ENCODE measurements at regions not wholly inside any gene's neighbourhood (a gene's known extent, or its start where the extent isn't known, plus 50 kb on each side); places are given as distances from the start of the nearest gene placed in this dataset.

DNA sequence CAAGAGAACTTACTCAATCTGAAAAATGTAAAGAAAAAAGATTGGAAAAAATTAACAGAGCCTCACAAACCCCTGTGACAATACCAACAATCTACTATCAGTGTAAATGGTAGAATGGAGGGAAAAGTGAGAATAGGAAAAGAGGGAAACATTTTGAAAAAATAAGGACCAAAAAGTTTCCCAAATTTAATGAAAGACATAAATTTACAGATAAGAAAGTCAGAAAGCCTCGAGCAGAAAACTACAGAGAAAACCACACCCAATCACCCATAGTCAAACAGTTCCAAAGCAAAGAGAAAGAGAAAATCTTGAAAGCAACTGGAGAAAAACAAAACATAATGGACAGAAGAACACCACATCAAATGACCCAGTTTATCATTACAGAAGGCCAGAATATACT is 142.7 kb upstream of the DIO3 start:
- no peak overlapping the region for H3K4me2 ChIP-seq (ENCODE audit: insufficient read depth, low read length)
- H2AFZ ChIP-seq (ENCODE audit: low read depth, low read length), result no peak overlapping the region
- no peak for TF ChIP-seq EZH2 (IDR thresholded peaks at IDR 0.05; ENCODE audit: borderline replicate concordance, low read depth, low read length, severe bottlenecking)
- TF ChIP-seq, protein P1, sequence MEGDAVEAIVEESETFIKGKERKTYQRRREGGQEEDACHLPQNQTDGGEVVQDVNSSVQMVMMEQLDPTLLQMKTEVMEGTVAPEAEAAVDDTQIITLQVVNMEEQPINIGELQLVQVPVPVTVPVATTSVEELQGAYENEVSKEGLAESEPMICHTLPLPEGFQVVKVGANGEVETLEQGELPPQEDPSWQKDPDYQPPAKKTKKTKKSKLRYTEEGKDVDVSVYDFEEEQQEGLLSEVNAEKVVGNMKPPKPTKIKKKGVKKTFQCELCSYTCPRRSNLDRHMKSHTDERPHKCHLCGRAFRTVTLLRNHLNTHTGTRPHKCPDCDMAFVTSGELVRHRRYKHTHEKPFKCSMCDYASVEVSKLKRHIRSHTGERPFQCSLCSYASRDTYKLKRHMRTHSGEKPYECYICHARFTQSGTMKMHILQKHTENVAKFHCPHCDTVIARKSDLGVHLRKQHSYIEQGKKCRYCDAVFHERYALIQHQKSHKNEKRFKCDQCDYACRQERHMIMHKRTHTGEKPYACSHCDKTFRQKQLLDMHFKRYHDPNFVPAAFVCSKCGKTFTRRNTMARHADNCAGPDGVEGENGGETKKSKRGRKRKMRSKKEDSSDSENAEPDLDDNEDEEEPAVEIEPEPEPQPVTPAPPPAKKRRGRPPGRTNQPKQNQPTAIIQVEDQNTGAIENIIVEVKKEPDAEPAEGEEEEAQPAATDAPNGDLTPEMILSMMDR (IDR thresholded peaks at IDR 0.05; ENCODE audit: borderline replicate concordance, extremely low read depth, low read length, poor library complexity, severe bottlenecking), result no peak
- H3K27ac ChIP-seq (ENCODE audit: low read length), result no peak overlapping the region
- H3K27me3 ChIP-seq (ENCODE audit: insufficient read depth, low read length, poor library complexity), result peaks cover 39% of the 10 kb centered on the region
- DNase-seq (no peak), ATAC-seq (ENCODE audit: insufficient read depth, low read depth) (no peak)
- H3K4me3 ChIP-seq (ENCODE audit: low read depth in 1 of 2, low read length in 2 of 2), result no peak overlapping the region
- H4K20me1 ChIP-seq (ENCODE audit: insufficient read depth, low read length), result no peaks in the 10 kb centered on the region
- H3K4me1 ChIP-seq (ENCODE audit: insufficient read depth, low read length), result no peaks in the 10 kb centered on the region
- H3K36me3 ChIP-seq (ENCODE audit: insufficient read depth, low read length), result no peaks in the 10 kb centered on the region
- H3K9me3 ChIP-seq (ENCODE audit: insufficient read depth, low read length, severe bottlenecking), result no peaks in the 10 kb centered on the region
- H3K79me2 ChIP-seq (ENCODE audit: insufficient read depth, low read length), result no peaks in the 10 kb centered on the region
- H3K9ac ChIP-seq (ENCODE audit: low read depth, low read length), result no peak overlapping the region

- Histone ChIP-seq H4K20me1 (ENCODE audit: insufficient read depth, low read length) (no peaks in the 10 kb centered on the region), H2AFZ (ENCODE audit: low read depth, low read length) (no peak overlapping the region), H3K4me3 (ENCODE audit: low read depth in 1 of 2, low read length in 2 of 2) (no peak overlapping the region), H3K27ac (ENCODE audit: low read length) (no peak overlapping the region), H3K4me2 (ENCODE audit: insufficient read depth, low read length) (no peak overlapping the region), H3K9ac (ENCODE audit: low read depth, low read length) (no peak overlapping the region), H3K4me1 (ENCODE audit: insufficient read depth, low read length) (no peaks in the 10 kb centered on the region), H3K9me3 (ENCODE audit: insufficient read depth, low read length, severe bottlenecking) (peaks cover 4% of the 10 kb centered on the region), H3K36me3 (ENCODE audit: insufficient read depth, low read length) (no peaks in the 10 kb centered on the region), H3K27me3 (ENCODE audit: insufficient read depth, low read length, poor library complexity) (peaks cover 32% of the 10 kb centered on the region), H3K79me2 (ENCODE audit: insufficient read depth, low read length) (no peaks in the 10 kb centered on the region)
- no peak for TF ChIP-seq EZH2 (IDR thresholded peaks at IDR 0.05; ENCODE audit: borderline replicate concordance, low read depth, low read length, severe bottlenecking)
- TF ChIP-seq, protein P1 (IDR thresholded peaks at IDR 0.05; ENCODE audit: borderline replicate concordance, extremely low read depth, low read length, poor library complexity, severe bottlenecking), result no peak
- DNase-seq (no peak), ATAC-seq (ENCODE audit: insufficient read depth, low read depth) (no peak)
Measured at GRCh38 chr14:101426466-101426865, 134.8 kb upstream of the DIO3 start.

- no peak overlapping the region for H3K9ac ChIP-seq (ENCODE audit: low read depth, low read length)
- no peaks in the 10 kb centered on the region for H3K36me3 ChIP-seq (ENCODE audit: insufficient read depth, low read length)
- peaks cover 39% of the 10 kb centered on the region for H3K27me3 ChIP-seq (ENCODE audit: insufficient read depth, low read length, poor library complexity)
- no peak for TF ChIP-seq EZH2 (IDR thresholded peaks at IDR 0.05; ENCODE audit: borderline replicate concordance, low read depth, low read length, severe bottlenecking)
- H3K4me2 ChIP-seq (ENCODE audit: insufficient read depth, low read length), result no peak overlapping the region
- no peak overlapping the region for H3K4me3 ChIP-seq (ENCODE audit: low read depth in 1 of 2, low read length in 2 of 2)
- H2AFZ ChIP-seq (ENCODE audit: low read depth, low read length), result no peak overlapping the region
- H3K27ac ChIP-seq (ENCODE audit: low read length), result no peak overlapping the region
- DNase-seq (no peak), ATAC-seq (ENCODE audit: insufficient read depth, low read depth) (no peak)
- peaks cover 4% of the 10 kb centered on the region for H3K9me3 ChIP-seq (ENCODE audit: insufficient read depth, low read length, severe bottlenecking)
- H4K20me1 ChIP-seq (ENCODE audit: insufficient read depth, low read length), result no peaks in the 10 kb centered on the region
- no peaks in the 10 kb centered on the region for H3K79me2 ChIP-seq (ENCODE audit: insufficient read depth, low read length)
- no peaks in the 10 kb centered on the region for H3K4me1 ChIP-seq (ENCODE audit: insufficient read depth, low read length)
Measured at GRCh38 chr14:101428409-101428808, 132.9 kb upstream of the DIO3 start.

DNA sequence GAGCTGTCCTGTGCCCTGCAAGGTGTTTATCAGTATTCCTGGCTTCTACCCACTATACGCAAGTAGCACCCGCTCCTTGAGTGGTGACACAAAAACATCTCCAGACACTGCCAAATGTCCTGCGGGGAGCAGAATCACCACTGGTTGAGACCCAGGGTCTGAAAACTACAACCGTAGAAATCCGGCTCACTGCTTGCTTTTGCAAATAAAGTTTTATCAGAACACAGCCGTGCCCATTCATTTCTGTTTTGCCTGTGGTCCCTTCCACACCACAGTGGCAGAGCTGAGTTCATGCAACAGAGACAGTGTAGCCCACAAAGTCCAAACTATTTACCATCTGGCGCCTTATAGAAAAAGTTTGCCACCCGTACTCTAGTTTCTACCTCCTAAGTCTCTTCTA is 125.7 kb upstream of the DIO3 start:
- H3K4me1 ChIP-seq (ENCODE audit: insufficient read depth, low read length), result no peaks in the 10 kb centered on the region
- no peak overlapping the region for H3K27ac ChIP-seq (ENCODE audit: low read length)
- H3K4me3 ChIP-seq (ENCODE audit: low read depth in 1 of 2, low read length in 2 of 2), result no peak overlapping the region
- no peak overlapping the region for H3K4me2 ChIP-seq (ENCODE audit: insufficient read depth, low read length)
- DNase-seq, result no peak
- ATAC-seq (ENCODE audit: insufficient read depth, low read depth), result no peak
- H3K9ac ChIP-seq (ENCODE audit: low read depth, low read length), result no peak overlapping the region
- TF ChIP-seq, protein P1 (IDR thresholded peaks at IDR 0.05; ENCODE audit: borderline replicate concordance, extremely low read depth, low read length, poor library complexity, severe bottlenecking), result no peak
- TF ChIP-seq EZH2 (IDR thresholded peaks at IDR 0.05; ENCODE audit: borderline replicate concordance, low read depth, low read length, severe bottlenecking), result no peak
- H2AFZ ChIP-seq (ENCODE audit: low read depth, low read length), result no peak overlapping the region
- peaks cover 20% of the 10 kb centered on the region for H4K20me1 ChIP-seq (ENCODE audit: insufficient read depth, low read length)
- H3K9me3 ChIP-seq (ENCODE audit: insufficient read depth, low read length, severe bottlenecking), result no peaks in the 10 kb centered on the region
- H3K27me3 ChIP-seq (ENCODE audit: insufficient read depth, low read length, poor library complexity), result peaks cover 68% of the 10 kb centered on the region
- H3K36me3 ChIP-seq (ENCODE audit: insufficient read depth, low read length), result no peaks in the 10 kb centered on the region
- H3K79me2 ChIP-seq (ENCODE audit: insufficient read depth, low read length), result no peaks in the 10 kb centered on the region
